ENCODE measurements at regions not wholly inside any gene's neighbourhood (a gene's known extent, or its start where the extent isn't known, plus 50 kb on each side); places are given as distances from the start of the nearest gene placed in this dataset.

DNA sequence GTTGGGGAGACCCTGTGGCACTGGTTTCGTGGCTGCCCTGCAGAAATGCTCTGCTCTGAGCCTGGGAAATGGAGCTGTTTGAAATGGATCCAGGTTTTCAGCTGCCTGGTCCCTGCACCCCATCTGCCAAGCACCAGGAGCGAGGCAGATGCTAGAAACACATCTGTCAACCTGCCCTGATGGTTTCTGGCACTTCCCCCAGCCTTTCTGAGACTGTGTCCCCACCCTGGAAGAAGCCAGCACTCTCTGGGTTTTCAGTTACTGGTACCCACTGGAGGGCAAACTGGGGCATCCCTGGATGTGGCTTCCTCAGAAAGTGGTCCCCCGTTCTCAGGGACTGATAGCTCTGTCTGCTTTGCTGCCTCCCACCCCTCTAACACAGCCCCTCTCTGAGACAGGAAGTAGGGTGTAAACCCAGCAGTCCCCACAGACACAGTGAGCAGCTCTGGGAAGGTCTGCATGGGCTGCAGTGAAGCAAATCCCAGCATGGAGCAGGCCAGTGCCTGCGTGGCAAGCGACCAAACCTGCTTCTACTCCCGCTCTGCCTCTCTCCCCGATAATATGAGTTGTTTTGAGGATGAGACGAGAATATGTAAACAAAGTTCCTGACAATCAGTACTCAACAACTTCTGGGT, 54.2 kb upstream of the MAFB start:
- TF ChIP-seq, protein P1, sequence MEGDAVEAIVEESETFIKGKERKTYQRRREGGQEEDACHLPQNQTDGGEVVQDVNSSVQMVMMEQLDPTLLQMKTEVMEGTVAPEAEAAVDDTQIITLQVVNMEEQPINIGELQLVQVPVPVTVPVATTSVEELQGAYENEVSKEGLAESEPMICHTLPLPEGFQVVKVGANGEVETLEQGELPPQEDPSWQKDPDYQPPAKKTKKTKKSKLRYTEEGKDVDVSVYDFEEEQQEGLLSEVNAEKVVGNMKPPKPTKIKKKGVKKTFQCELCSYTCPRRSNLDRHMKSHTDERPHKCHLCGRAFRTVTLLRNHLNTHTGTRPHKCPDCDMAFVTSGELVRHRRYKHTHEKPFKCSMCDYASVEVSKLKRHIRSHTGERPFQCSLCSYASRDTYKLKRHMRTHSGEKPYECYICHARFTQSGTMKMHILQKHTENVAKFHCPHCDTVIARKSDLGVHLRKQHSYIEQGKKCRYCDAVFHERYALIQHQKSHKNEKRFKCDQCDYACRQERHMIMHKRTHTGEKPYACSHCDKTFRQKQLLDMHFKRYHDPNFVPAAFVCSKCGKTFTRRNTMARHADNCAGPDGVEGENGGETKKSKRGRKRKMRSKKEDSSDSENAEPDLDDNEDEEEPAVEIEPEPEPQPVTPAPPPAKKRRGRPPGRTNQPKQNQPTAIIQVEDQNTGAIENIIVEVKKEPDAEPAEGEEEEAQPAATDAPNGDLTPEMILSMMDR (IDR thresholded peaks at IDR 0.05): no peak
- TF ChIP-seq POLR2A (IDR thresholded peaks at IDR 0.05): no peak
